Thoracic aorta (tissue), 2 donors: ENCODE measurements at regions not wholly inside any gene's neighbourhood (a gene's known extent, or its start where the extent isn't known, plus 50 kb on each side); places are given as distances from the start of the nearest gene placed in this dataset.
"Not testable (repeated sequence)": the region's sequence is repeated elsewhere in the genome, so short reads cannot be mapped to it uniquely, and the experiment has no call there.

ENCODE experiments used
- ATAC-seq: fragments of 150-250 bp; one replicate; pipeline ENCODE4 v1.8.0; 2017; ENCODE audit warnings: low read depth; ENCODE audit not compliant: insufficient number of reproducible peaks, low FRiP score
- DNase-seq: peaks from one replicate; pipeline ENCODE4 v3.0.0-alpha.2; 2020; ENCODE audit warnings: low spot score
- H3K27ac ChIP-seq, 2 donors: fragments of 200-600 bp; sonication (generic); 1 replicate in 1 of 2; 2 replicates in 1 of 2; pipeline ENCODE4 v1.5.1; 2016; ENCODE audit warnings: mild to moderate bottlenecking in 2 of 2, moderate library complexity in 2 of 2
- H3K27me3 ChIP-seq: fragments of 200-600 bp; sonication (generic); replicated peaks from 2 replicates; pipeline ENCODE4 v1.6.0; 2016; ENCODE audit warnings: mild to moderate bottlenecking; ENCODE audit not compliant: insufficient read depth
- H3K36me3 ChIP-seq: fragments of 200-600 bp; sonication (generic); one replicate; pipeline ENCODE4 v1.5.1; 2016
- H3K4me1 ChIP-seq, 2 donors: fragments of 200-600 bp; sonication (generic); 1 replicate in 1 of 2; 2 replicates in 1 of 2; pipeline versions ENCODE4 v1.5.1 to v1.6.0; 2016; ENCODE audit warnings: low read depth in 2 of 2, mild to moderate bottlenecking in 1 of 2; ENCODE audit not compliant: control insufficient read depth in 1 of 2
- H3K4me3 ChIP-seq: fragments of 200-600 bp; sonication (generic); 2 replicates; pipeline ENCODE4 v1.5.1; 2016; ENCODE audit warnings: mild to moderate bottlenecking
- H3K9me3 ChIP-seq: fragments of 200-600 bp; sonication (generic); 2 replicates; pipeline ENCODE4 v1.5.1; 2016
- TF ChIP-seq, protein P1 (sequence below): fragments of 200-600 bp; sonication (generic); IDR thresholded peaks from one replicate; pipeline ENCODE4 v1.5.1; 2019; ENCODE audit warnings: antibody characterized with exemption

- Histone ChIP-seq H3K36me3 (no peaks in the 10 kb centered on the region), H3K27me3 (no peaks in the 10 kb centered on the region), H3K4me3 (no peak overlapping the region), H3K9me3 (no peaks in the 10 kb centered on the region), H3K4me1 (no peaks in the 10 kb centered on the region), H3K27ac (no peak overlapping the region)
- ATAC-seq (no peak), DNase-seq (no peak)
- TF ChIP-seq, protein P1, sequence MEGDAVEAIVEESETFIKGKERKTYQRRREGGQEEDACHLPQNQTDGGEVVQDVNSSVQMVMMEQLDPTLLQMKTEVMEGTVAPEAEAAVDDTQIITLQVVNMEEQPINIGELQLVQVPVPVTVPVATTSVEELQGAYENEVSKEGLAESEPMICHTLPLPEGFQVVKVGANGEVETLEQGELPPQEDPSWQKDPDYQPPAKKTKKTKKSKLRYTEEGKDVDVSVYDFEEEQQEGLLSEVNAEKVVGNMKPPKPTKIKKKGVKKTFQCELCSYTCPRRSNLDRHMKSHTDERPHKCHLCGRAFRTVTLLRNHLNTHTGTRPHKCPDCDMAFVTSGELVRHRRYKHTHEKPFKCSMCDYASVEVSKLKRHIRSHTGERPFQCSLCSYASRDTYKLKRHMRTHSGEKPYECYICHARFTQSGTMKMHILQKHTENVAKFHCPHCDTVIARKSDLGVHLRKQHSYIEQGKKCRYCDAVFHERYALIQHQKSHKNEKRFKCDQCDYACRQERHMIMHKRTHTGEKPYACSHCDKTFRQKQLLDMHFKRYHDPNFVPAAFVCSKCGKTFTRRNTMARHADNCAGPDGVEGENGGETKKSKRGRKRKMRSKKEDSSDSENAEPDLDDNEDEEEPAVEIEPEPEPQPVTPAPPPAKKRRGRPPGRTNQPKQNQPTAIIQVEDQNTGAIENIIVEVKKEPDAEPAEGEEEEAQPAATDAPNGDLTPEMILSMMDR, result no peak
These were observed 656.7 kb upstream of the NRG3 start for GRCh38 chr10:81218307-81218706.

DNA sequence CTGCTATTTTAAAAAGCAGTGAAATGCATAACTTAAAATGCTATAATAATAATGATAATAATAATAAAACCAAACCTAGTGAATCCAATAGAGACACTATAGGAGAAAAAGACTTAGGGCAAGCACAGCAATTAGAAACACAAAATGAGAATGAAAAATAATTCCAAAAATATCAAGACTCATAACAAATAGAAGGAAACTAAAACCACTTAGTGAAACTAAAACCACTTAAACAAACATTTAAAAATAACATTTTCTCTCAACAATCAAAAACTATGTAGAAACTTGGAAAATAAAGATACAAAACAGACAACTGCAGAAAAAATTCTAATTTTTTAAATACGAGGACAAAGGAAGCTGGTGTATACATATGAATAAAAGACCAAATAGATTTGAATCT lies 655.2 kb upstream of the NRG3 start:
- Histone ChIP-seq H3K9me3 (no peaks in the 10 kb centered on the region), H3K4me1 (no peaks in the 10 kb centered on the region), H3K27me3 (no peaks in the 10 kb centered on the region), H3K36me3 (no peaks in the 10 kb centered on the region), H3K27ac (no peak overlapping the region), H3K4me3 (no peak overlapping the region)
- ATAC-seq (no peak), DNase-seq (no peak)
- TF ChIP-seq, protein P1, result no peak

GRCh38 chr10:81248886-81249285 lies 626.1 kb upstream of the NRG3 start:
- ATAC-seq (no peak), DNase-seq (no peak)
- H3K27me3 ChIP-seq, result no peaks in the 10 kb centered on the region
- no peaks in the 10 kb centered on the region for H3K9me3 ChIP-seq
- H3K27ac ChIP-seq, result no peak overlapping the region
- H3K4me3 ChIP-seq, result no peak overlapping the region
- TF ChIP-seq, protein P1, result no peak
- H3K36me3 ChIP-seq, result no peaks in the 10 kb centered on the region
- no peaks in the 10 kb centered on the region for H3K4me1 ChIP-seq

DNA sequence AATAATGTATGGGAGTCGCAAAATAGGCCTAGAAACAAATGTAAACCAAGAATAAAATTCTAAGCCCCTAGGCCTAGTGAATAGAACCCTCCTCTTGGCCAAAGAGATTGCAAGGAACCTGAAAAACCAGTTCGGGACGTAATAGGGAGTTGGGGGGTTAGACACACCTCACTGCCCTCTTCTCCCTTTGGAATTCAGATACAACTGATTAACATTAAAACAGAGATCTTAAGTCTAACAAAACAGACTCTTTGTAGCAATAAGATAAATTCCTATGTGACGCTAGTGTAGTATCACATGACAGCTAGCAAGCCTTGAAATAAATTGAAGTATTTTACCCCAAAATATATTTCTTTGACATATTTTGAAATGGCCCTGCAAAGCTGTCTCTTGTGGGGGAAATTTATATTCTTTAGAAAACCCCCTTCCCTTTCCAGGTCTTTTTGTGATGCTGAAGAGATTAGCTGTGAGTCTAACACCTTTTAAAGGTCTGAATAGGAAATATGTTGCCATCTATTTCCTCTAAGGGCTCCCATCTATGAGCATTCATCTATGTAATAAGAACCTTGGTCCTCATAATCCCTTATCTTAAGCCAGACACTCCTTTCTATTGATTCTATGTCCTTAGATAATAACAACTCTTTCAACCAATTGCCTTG lies 623.4 kb upstream of the NRG3 start:
- H3K9me3 ChIP-seq, result no peaks in the 10 kb centered on the region
- H3K4me3 ChIP-seq, result no peak overlapping the region
- no peak for DNase-seq
- no peaks in the 10 kb centered on the region for H3K36me3 ChIP-seq
- TF ChIP-seq, protein P1, result no peak
- H3K4me1 ChIP-seq, result no peaks in the 10 kb centered on the region
- no peaks in the 10 kb centered on the region for H3K27me3 ChIP-seq
- H3K27ac ChIP-seq, result no peak overlapping the region
- ATAC-seq, result no peak

- not testable (repeated sequence) for H3K9me3 ChIP-seq, H3K36me3 ChIP-seq, DNase-seq, ATAC-seq, H3K4me3 ChIP-seq, H3K4me1 ChIP-seq, H3K27me3 ChIP-seq, H3K27ac ChIP-seq
These were observed 610.0 kb upstream of the NRG3 start for GRCh38 chr10:81264991-81265390.

- H3K9me3 ChIP-seq, result no peaks in the 10 kb centered on the region
- no peaks in the 10 kb centered on the region for H3K4me1 ChIP-seq
- ATAC-seq, result no peak
- DNase-seq, result no peak
- H3K4me3 ChIP-seq, result no peak overlapping the region
- TF ChIP-seq, protein P1, result no peak
- H3K27ac ChIP-seq, result no peak overlapping the region
- H3K27me3 ChIP-seq, result no peaks in the 10 kb centered on the region
- no peaks in the 10 kb centered on the region for H3K36me3 ChIP-seq
These were observed 604.9 kb upstream of the NRG3 start for GRCh38 chr10:81270051-81270450.
